ENCODE measurements at regions not wholly inside any gene's neighbourhood (a gene's known extent, or its start where the extent isn't known, plus 50 kb on each side); places are given as distances from the start of the nearest gene placed in this dataset.

DNA sequence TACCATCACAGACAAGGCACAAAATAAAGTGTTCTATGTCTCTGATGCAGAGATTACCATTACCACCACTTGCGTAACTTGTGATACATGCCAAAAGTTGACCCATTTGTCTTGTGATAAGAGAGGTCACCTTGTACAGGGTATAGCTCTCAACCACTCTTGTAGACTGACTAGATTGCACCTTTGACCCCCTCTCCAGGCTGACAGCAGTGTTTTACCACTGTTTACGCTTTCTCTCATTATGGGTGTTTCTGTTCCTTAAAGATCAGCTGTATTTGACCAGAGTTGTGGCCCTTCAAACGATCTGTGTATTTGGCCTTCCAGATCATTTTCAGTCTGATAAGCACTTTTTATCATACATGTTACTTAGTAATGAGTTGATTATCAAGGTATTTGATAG, 215.7 kb upstream of the HNMT start:
- Histone ChIP-seq H3K36me3 (no peaks in the 10 kb centered on the region), H3K27me3 (no peaks in the 10 kb centered on the region), H3K4me1 (no peaks in the 10 kb centered on the region), H3K4me3 (no peak overlapping the region), H3K27ac (no peak overlapping the region), H3K9me3 (peaks cover 0 to 17% (median 4%) of the 10 kb centered on the region in 11 donors)
- TF ChIP-seq, protein P1, sequence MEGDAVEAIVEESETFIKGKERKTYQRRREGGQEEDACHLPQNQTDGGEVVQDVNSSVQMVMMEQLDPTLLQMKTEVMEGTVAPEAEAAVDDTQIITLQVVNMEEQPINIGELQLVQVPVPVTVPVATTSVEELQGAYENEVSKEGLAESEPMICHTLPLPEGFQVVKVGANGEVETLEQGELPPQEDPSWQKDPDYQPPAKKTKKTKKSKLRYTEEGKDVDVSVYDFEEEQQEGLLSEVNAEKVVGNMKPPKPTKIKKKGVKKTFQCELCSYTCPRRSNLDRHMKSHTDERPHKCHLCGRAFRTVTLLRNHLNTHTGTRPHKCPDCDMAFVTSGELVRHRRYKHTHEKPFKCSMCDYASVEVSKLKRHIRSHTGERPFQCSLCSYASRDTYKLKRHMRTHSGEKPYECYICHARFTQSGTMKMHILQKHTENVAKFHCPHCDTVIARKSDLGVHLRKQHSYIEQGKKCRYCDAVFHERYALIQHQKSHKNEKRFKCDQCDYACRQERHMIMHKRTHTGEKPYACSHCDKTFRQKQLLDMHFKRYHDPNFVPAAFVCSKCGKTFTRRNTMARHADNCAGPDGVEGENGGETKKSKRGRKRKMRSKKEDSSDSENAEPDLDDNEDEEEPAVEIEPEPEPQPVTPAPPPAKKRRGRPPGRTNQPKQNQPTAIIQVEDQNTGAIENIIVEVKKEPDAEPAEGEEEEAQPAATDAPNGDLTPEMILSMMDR (IDR thresholded peaks at IDR 0.05): no peak
- intact Hi-C loops (cut with DNase I): no loop called here
- ATAC-seq: no peak
- 69 to 72% methylated on average over 3 of the region's 3 CpGs for WGBS, 2 donors
- no peak for DNase-seq

DNA sequence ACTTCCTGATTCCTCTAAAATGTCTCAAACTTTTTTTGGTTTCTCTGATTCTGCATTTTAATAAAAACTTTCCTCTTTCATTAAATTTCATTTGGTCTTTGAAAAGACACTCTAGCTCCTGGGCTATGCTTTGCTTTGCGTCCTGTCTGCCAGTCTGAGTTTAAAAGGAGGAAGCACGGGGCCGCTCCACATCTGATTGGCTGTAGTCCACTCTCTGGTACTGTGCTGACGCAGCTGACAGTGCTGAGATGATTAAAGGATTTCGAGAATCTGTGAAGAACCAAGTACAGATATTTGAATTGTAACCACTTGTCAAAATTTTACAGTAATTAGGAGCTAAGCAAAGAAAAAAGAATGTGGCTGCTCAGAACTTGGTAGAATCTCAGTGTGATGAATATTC, 199.6 kb upstream of the HNMT start:
- H3K9me3 ChIP-seq: peaks cover 0 to 27% (median 7%) of the 10 kb centered on the region in 11 donors
- 28 to 34% methylated on average over 5 of the region's 5 CpGs for WGBS, 2 donors
- TF ChIP-seq, protein P1 (IDR thresholded peaks at IDR 0.05): no peak
- no peaks in the 10 kb centered on the region for H3K4me1 ChIP-seq
- ATAC-seq (no peak), DNase-seq (no peak)
- H3K27me3 ChIP-seq: no peaks in the 10 kb centered on the region
- H3K4me3 ChIP-seq: no peak overlapping the region
- intact Hi-C loops (cut with DNase I): no loop called here
- no peak overlapping the region for H3K27ac ChIP-seq
- no peaks in the 10 kb centered on the region for H3K36me3 ChIP-seq

DNA sequence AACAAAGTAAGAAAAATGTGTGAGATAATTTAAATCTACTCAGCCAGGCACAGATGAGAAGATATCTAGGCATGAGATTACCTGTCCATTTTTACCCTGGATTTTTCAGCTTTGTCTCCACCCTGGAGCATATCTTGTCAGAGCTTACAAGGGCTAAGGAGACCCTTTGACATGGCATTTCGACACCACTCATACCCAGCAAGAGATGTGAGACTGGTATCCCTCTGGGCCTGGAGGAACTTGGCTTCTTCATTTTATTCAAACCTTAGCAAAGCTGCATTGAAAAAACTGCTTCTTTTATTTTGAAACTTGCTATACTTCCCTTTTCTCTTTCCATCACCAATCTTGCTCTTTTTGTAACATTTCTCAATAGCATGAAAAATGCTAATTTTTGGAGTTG, 194.9 kb upstream of the HNMT start:
- ATAC-seq (no peak), DNase-seq (no peak)
- Histone ChIP-seq H3K36me3 (no peaks in the 10 kb centered on the region), H3K27ac (no peak overlapping the region), H3K9me3 (peaks cover 0 to 9% (median 0%) of the 10 kb centered on the region in 11 donors), H3K4me1 (no peaks in the 10 kb centered on the region), H3K27me3 (no peaks in the 10 kb centered on the region), H3K4me3 (no peak overlapping the region)
- WGBS, 2 donors: 25 to 38% methylated on average over 1 of the region's 1 CpG
- intact Hi-C loops (cut with DNase I): no loop called here
- TF ChIP-seq, protein P1 (IDR thresholded peaks at IDR 0.05): no peak

DNA sequence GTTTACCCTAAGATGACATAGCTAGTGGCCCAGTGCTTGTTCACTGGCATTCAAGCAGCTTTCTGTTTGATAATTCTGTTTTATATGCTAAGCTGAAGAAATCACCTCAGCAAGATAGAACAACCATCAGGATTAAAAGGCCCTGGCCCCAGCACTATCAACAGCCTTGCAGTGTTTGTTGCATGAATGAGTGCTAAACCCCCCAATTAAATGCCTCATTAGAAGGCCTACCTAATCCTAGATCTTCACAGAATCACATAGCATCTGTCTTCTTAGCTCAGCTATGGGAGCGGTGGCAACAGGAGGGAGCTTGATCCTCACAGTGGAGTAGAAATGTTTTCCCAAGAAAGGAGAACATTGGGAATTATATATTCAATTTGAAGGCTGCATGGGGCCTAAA, 194.1 kb upstream of the HNMT start:
- H3K9me3 ChIP-seq: peaks cover 0 to 9% (median 0%) of the 10 kb centered on the region in 11 donors
- H3K4me3 ChIP-seq: no peak overlapping the region
- TF ChIP-seq, protein P1 (IDR thresholded peaks at IDR 0.05): no peak
- ATAC-seq (no peak), DNase-seq (no peak)
- no peak overlapping the region for H3K27ac ChIP-seq
- WGBS, 2 donors: 84 to 86% methylated on average over 1 of the region's 1 CpG
- no peaks in the 10 kb centered on the region for H3K36me3 ChIP-seq
- intact Hi-C loops (cut with DNase I): no loop called here
- H3K4me1 ChIP-seq: no peaks in the 10 kb centered on the region
- no peaks in the 10 kb centered on the region for H3K27me3 ChIP-seq

Data from heart right ventricle (tissue), 16 donors.